ENCODE measurements at regions not wholly inside any gene's neighbourhood (a gene's known extent, or its start where the extent isn't known, plus 50 kb on each side); places are given as distances from the start of the nearest gene placed in this dataset.

DNA sequence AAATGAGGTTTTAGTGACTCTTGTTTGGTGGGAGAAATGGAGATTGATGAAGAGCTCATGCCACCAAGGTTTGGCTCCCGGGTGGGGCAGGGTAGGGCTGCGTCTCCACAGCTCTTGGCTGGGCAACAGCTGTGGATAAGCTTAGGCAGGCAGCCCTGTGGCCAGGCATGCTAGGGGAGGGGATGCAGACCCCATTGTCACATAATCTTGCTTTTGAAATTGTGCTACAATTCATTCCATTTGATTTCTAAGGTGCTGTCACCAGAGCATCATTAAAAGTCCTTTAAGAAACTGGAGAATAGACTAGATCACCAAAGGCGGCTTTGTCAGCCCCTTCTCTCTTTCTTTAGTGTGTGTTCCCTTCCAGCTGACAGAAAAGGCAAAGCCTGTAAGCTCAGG is 574.2 kb upstream of the JAG1 start:
- H3F3A ChIP-seq (replicated peaks; ENCODE audit: low read depth): no peaks in the 10 kb centered on the region
- TF ChIP-seq, protein P1, sequence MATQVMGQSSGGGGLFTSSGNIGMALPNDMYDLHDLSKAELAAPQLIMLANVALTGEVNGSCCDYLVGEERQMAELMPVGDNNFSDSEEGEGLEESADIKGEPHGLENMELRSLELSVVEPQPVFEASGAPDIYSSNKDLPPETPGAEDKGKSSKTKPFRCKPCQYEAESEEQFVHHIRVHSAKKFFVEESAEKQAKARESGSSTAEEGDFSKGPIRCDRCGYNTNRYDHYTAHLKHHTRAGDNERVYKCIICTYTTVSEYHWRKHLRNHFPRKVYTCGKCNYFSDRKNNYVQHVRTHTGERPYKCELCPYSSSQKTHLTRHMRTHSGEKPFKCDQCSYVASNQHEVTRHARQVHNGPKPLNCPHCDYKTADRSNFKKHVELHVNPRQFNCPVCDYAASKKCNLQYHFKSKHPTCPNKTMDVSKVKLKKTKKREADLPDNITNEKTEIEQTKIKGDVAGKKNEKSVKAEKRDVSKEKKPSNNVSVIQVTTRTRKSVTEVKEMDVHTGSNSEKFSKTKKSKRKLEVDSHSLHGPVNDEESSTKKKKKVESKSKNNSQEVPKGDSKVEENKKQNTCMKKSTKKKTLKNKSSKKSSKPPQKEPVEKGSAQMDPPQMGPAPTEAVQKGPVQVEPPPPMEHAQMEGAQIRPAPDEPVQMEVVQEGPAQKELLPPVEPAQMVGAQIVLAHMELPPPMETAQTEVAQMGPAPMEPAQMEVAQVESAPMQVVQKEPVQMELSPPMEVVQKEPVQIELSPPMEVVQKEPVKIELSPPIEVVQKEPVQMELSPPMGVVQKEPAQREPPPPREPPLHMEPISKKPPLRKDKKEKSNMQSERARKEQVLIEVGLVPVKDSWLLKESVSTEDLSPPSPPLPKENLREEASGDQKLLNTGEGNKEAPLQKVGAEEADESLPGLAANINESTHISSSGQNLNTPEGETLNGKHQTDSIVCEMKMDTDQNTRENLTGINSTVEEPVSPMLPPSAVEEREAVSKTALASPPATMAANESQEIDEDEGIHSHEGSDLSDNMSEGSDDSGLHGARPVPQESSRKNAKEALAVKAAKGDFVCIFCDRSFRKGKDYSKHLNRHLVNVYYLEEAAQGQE (IDR thresholded peaks at IDR 0.05; ENCODE audit: unreplicated experiment): no peak
- no peak for TF ChIP-seq JUNB (IDR thresholded peaks at IDR 0.05; ENCODE audit: unreplicated experiment)
- ATAC-seq (no peak), DNase-seq (ENCODE audit: low spot score) (no peak)
- no peaks in the 10 kb centered on the region for H3K27me3 ChIP-seq (ENCODE audit: insufficient read depth)
- H3K9me2 ChIP-seq (ENCODE audit: insufficient read depth): 0 out of 2 replicates have a peak, but pooled peaks cover 4% of the 10 kb centered on the region
- no peaks in the 10 kb centered on the region for H3K79me2 ChIP-seq (replicated peaks; ENCODE audit: insufficient read depth)
- H3K4me3 ChIP-seq: no peak overlapping the region
- no peaks in the 10 kb centered on the region for H4K20me1 ChIP-seq (replicated peaks; ENCODE audit: insufficient read depth)
- H3K36me3 ChIP-seq (ENCODE audit: insufficient read depth): no peaks in the 10 kb centered on the region
- Mint-ChIP-seq H3K27ac (no peak overlapping the region), H3K9me3 (no peaks in the 10 kb centered on the region), H3K27me3 (ENCODE audit: insufficient read depth, low read depth, poor library complexity) (peaks cover 4% of the 10 kb centered on the region), H3K4me1 (peaks cover 21% of the 10 kb centered on the region), H3K36me3 (ENCODE audit: low read depth) (no peaks in the 10 kb centered on the region), H3K4me3 (no peak overlapping the region)
- no peak overlapping the region for H3K4me2 ChIP-seq
- peaks cover 18% of the 10 kb centered on the region for H3K4me1 ChIP-seq (ENCODE audit: insufficient read depth)
- no peak overlapping the region for H2AFZ ChIP-seq
- H3K27ac ChIP-seq (ENCODE audit: low read depth): no peak overlapping the region

- H3K27me3 ChIP-seq (ENCODE audit: insufficient read depth): no peaks in the 10 kb centered on the region
- peak overlapping the region; percentile 39; the same call in 1 of the 2 replicates for H2AFZ ChIP-seq
- H3K36me3 Mint-ChIP-seq (ENCODE audit: low read depth): peaks cover 5% of the 10 kb centered on the region; the same call in 1 of the 3 replicates
- no peaks in the 10 kb centered on the region for H3K36me3 ChIP-seq (ENCODE audit: insufficient read depth)
- ATAC-seq (peak; percentile 90), DNase-seq (ENCODE audit: low spot score) (no peak)
- no peaks in the 10 kb centered on the region for H3F3A ChIP-seq (replicated peaks; ENCODE audit: low read depth)
- H3K9me2 ChIP-seq (ENCODE audit: insufficient read depth): 0 out of 2 replicates have a peak, but pooled peaks cover 4% of the 10 kb centered on the region
- H3K79me2 ChIP-seq (replicated peaks; ENCODE audit: insufficient read depth): no peaks in the 10 kb centered on the region
- H3K4me3 ChIP-seq: no peak overlapping the region
- TF ChIP-seq JUNB (IDR thresholded peaks at IDR 0.05; ENCODE audit: unreplicated experiment): no peak
- TF ChIP-seq, protein P1 (IDR thresholded peaks at IDR 0.05; ENCODE audit: unreplicated experiment): no peak
- TF ChIP-seq EZH2phosphoT487 (IDR thresholded peaks at IDR 0.05; ENCODE audit: unreplicated experiment): no peak
- H3K27ac Mint-ChIP-seq: no peak overlapping the region
- H4K20me1 ChIP-seq (replicated peaks; ENCODE audit: insufficient read depth): no peaks in the 10 kb centered on the region
- peaks cover 18% of the 10 kb centered on the region for H3K4me1 ChIP-seq (ENCODE audit: insufficient read depth)
- peak overlapping the region; percentile 14; the same call in 1 of the 2 replicates for H3K4me2 ChIP-seq
- H3K4me3 Mint-ChIP-seq: no peak overlapping the region
- peaks cover 21% of the 10 kb centered on the region for H3K4me1 Mint-ChIP-seq
- no peak overlapping the region for H3K27ac ChIP-seq (ENCODE audit: low read depth)
- peaks cover 5% of the 10 kb centered on the region; the same call in 2 of the 3 replicates for H3K9me3 Mint-ChIP-seq
- no peaks in the 10 kb centered on the region for H3K27me3 Mint-ChIP-seq (ENCODE audit: insufficient read depth, low read depth, poor library complexity)
Observed at GRCh38 chr20:11248687-11249638, 575.2 kb upstream of the JAG1 start.

Data from GM23338 (cell line).